ENCODE measurements at regions not wholly inside any gene's neighbourhood (a gene's known extent, or its start where the extent isn't known, plus 50 kb on each side); places are given as distances from the start of the nearest gene placed in this dataset.

DNA sequence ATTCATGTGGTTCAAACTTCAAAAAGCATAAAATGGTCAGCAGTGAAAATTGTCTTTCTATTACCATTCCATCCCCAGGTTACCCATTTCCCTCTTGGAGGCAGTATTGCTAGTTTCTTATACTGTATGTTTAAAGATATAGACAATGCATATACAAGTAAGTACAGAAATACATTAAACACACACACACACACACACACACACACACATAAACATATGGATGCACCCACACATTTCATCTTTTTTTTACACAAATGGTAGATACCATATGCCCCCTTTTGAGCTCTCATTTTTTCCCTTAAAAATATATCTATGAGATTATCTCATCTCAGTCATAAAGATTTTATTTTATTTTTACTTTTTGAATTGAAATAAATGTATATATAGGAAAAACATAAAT, 79.7 kb downstream of the NEUROD6 start:
- H3K36me3 Mint-ChIP-seq (ENCODE audit: low read depth), result no peaks in the 10 kb centered on the region
- peaks cover 13% of the 10 kb centered on the region for H3K27me3 Mint-ChIP-seq (ENCODE audit: low read depth)
- DNase-seq (ENCODE audit: low spot score), result no peak
- no peaks in the 10 kb centered on the region for H3K9me3 Mint-ChIP-seq (ENCODE audit: low read depth)
- H3K4me1 Mint-ChIP-seq (ENCODE audit: low read depth), result no peaks in the 10 kb centered on the region
- H3K27ac Mint-ChIP-seq (ENCODE audit: unreplicated experiment), result no peak overlapping the region
- no peak overlapping the region for H3K4me3 Mint-ChIP-seq (ENCODE audit: unreplicated experiment)
- TF ChIP-seq CTCF (IDR thresholded peaks at IDR 0.05), result no peak

DNA sequence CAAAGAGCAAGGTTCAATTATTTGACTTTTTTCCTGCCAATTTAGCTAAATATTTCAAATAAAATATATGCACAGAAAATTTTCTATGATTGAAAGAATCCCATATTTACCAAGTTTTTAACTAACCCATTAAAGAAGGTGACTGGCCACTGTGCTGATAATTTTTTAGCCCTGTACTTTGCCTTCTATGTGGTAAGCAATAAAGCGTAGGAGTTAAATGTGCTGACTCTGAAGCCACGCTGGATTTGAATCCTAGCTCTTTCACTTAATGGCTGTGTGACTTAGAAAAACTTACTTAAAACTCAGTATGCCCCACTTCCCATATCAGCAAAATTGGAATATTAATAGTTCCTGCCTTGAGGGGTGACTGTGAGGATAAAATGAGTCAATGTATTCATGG, 82.1 kb downstream of the NEUROD6 start:
- H3K4me1 Mint-ChIP-seq (ENCODE audit: low read depth), result peaks cover 4% of the 10 kb centered on the region
- peaks cover 7% of the 10 kb centered on the region for H3K27me3 Mint-ChIP-seq (ENCODE audit: low read depth)
- DNase-seq (ENCODE audit: low spot score), result no peak
- no peak for TF ChIP-seq CTCF (IDR thresholded peaks at IDR 0.05)
- H3K4me3 Mint-ChIP-seq (ENCODE audit: unreplicated experiment), result no peak overlapping the region
- no peaks in the 10 kb centered on the region for H3K36me3 Mint-ChIP-seq (ENCODE audit: low read depth)
- no peak overlapping the region for H3K27ac Mint-ChIP-seq (ENCODE audit: unreplicated experiment)
- H3K9me3 Mint-ChIP-seq (ENCODE audit: low read depth), result no peaks in the 10 kb centered on the region

DNA sequence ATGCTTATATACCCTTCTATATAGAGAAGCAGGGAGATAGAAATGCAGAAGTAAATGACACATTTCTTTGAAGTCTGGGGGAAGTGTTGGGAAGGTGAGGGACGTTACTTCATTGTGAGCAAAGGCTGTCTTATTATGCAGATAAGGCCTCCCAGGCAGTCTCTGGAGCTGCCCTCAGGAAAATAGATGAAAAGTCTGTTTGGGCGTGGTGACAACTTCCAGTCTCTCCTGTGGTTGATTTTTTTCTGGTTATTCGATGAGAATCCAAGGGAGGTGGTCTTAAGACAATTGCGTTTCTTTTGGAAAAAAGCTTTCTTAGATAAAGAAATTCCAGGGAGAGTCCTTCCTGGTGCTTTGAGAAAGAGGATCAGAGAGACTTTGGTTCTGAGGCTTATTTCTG, 84.0 kb downstream of the NEUROD6 start:
- H3K27ac Mint-ChIP-seq (ENCODE audit: unreplicated experiment), result no peak overlapping the region
- no peak overlapping the region for H3K4me3 Mint-ChIP-seq (ENCODE audit: unreplicated experiment)
- H3K36me3 Mint-ChIP-seq (ENCODE audit: low read depth), result no peaks in the 10 kb centered on the region
- no peaks in the 10 kb centered on the region for H3K9me3 Mint-ChIP-seq (ENCODE audit: low read depth)
- no peak for DNase-seq (ENCODE audit: low spot score)
- H3K27me3 Mint-ChIP-seq (ENCODE audit: low read depth), result peaks cover 2% of the 10 kb centered on the region
- peaks cover 4% of the 10 kb centered on the region for H3K4me1 Mint-ChIP-seq (ENCODE audit: low read depth)
- no peak for TF ChIP-seq CTCF (IDR thresholded peaks at IDR 0.05)

DNA sequence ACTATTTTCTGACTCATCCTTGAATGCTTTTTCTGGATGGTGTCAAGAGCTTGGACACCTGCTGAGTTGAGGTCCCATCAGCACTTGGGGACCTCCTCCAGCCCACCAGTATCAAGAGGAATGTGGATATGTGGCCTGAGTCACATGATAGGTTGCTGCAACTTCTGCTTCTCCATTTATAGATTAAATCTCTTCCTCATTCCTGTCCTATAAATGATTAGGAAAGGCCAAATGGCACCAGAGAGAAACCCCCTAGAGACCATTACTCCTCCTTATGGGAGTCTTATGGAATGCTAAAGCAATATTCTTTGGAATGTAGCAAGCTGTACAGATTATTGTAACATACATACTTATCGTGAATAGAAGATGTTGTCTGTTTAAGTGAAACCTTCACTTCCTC, 85.6 kb downstream of the NEUROD6 start:
- no peak for TF ChIP-seq CTCF (IDR thresholded peaks at IDR 0.05)
- H3K4me3 Mint-ChIP-seq (ENCODE audit: unreplicated experiment), result no peak overlapping the region
- DNase-seq (ENCODE audit: low spot score), result no peak
- peaks cover 4% of the 10 kb centered on the region for H3K4me1 Mint-ChIP-seq (ENCODE audit: low read depth)
- H3K36me3 Mint-ChIP-seq (ENCODE audit: low read depth), result no peaks in the 10 kb centered on the region
- no peaks in the 10 kb centered on the region for H3K9me3 Mint-ChIP-seq (ENCODE audit: low read depth)
- H3K27me3 Mint-ChIP-seq (ENCODE audit: low read depth), result no peaks in the 10 kb centered on the region
- H3K27ac Mint-ChIP-seq (ENCODE audit: unreplicated experiment), result no peak overlapping the region

DNA sequence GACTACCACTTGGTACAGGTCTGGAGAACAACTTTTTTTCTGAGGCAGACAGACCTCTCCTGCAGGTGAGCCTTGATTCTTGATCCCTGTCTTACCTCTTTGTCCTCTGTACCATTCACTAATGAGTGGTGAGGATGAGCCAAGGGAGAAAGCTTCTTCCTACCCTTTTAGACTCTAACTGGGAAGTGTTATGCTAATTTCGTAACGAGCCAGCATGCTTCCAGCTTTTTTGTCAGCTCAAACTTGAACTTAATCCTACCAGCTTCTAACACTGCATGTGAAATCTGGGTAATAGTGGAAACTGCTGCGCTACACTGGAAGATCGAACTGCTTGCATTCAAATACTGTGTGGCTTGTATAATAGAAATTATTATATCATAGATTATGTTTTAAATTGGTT, 87.0 kb downstream of the NEUROD6 start:
- Mint-ChIP-seq H3K27me3 (ENCODE audit: low read depth) (peaks cover 7% of the 10 kb centered on the region), H3K27ac (ENCODE audit: unreplicated experiment) (no peak overlapping the region), H3K9me3 (ENCODE audit: low read depth) (no peaks in the 10 kb centered on the region), H3K36me3 (ENCODE audit: low read depth) (no peaks in the 10 kb centered on the region), H3K4me1 (ENCODE audit: low read depth) (peaks cover 4% of the 10 kb centered on the region), H3K4me3 (ENCODE audit: unreplicated experiment) (no peak overlapping the region)
- no peak for TF ChIP-seq CTCF (IDR thresholded peaks at IDR 0.05)
- DNase-seq (ENCODE audit: low spot score), result no peak
